K562 (cell line): ENCODE measurements at regions not wholly inside any gene's neighbourhood (a gene's known extent, or its start where the extent isn't known, plus 50 kb on each side); places are given as distances from the start of the nearest gene placed in this dataset.
A peak's percentile ranks its signal among the peaks of the same experiment; 100 is the strongest.

Experiments used
- ATAC-seq: fragments of 200-7000 bp; cut with Tn5 transposase; 3 replicates; pipeline ENCODE4 v1.9.1; 2020; ENCODE audit warnings: moderate library complexity
- BruUV-seq: library from RNA; stranded (reverse); fragments of 400-500 nt; replicated peaks from 2 replicates; lab custom pipeline; 2021; lab: Mats Ljungman, UMichigan
- CTCF ChIA-PET: fragments of 300-600 bp; formaldehyde crosslinking; extraction: SDS; loops from one replicate; lab custom pipeline; 2021; ENCODE audit warnings: low intra/inter-chr PET ratio; lab: Yijun Ruan, JAX
- POLR2A ChIA-PET: fragments of 300-600, 350-650 bp; sonication (Branson Sonifier 250); formaldehyde crosslinking; extraction: SDS; loops from one replicate; lab custom pipeline; 2021; ENCODE audit warnings: antibody characterized with exemption, inconsistent platforms; lab: Yijun Ruan, JAX
- DNase-seq, 4 experiments: peaks; one replicate each; pipeline versions ENCODE4 v3.0.0 to v3.0.0-alpha.2; 2011 to 2018; ENCODE audit warnings: low spot score in 3 of 4, mixed read lengths in 3 of 4; ENCODE audit errors: extremely low read depth in 1 of 4
- FAIRE-seq: peaks from 2 replicates; lab custom pipeline; 2011; peaks lifted over from hg19 to GRCh38; lab: Jason Lieb, UNC
- H2AFZ ChIP-seq: 2 replicates; pipeline ENCODE4 v1.6.0; 2011; ENCODE audit warnings: low read depth, low read length, control low read depth, inconsistent platforms
- H3K27ac ChIP-seq: fragments of 200-600 bp; 3 replicates; pipeline ENCODE4 v1.8.0; 2011; ENCODE audit warnings: low read depth, mild to moderate bottlenecking, control low read depth, inconsistent platforms, low read length, moderate library complexity, mixed read lengths; ENCODE audit errors: extremely low read depth
- H3K27me3 ChIP-seq, 2 experiments: fragments of 300-600 bp in 1 of 2; 2 replicates in 1 of 2; 3 replicates in 1 of 2; pipeline versions ENCODE4 v1.6.0 to v1.8.0; 2011; ENCODE audit warnings: inconsistent platforms in 2 of 2, low read length in 2 of 2, mild to moderate bottlenecking in 1 of 2, mixed read lengths in 1 of 2, moderate library complexity in 1 of 2; ENCODE audit not compliant: control insufficient read depth in 2 of 2, insufficient read depth in 2 of 2
- H3K36me3 ChIP-seq: fragments of 300-600 bp; 3 replicates; pipeline ENCODE4 v1.8.0; 2011; ENCODE audit warnings: mild to moderate bottlenecking, low read length, inconsistent platforms; ENCODE audit not compliant: control insufficient read depth, insufficient read depth
- H3K4me1 ChIP-seq, 2 experiments: fragments of 200-600 bp in 1 of 2; replicated peaks in 1 of 2; 2 replicates in 1 of 2; 3 replicates in 1 of 2; pipeline versions ENCODE4 v1.5.1 to v1.8.0; 2011; ENCODE audit warnings: inconsistent platforms in 2 of 2, low read length in 2 of 2, mild to moderate bottlenecking in 1 of 2, mixed read lengths in 1 of 2, moderate library complexity in 1 of 2; ENCODE audit not compliant: control insufficient read depth in 2 of 2, insufficient read depth in 2 of 2
- H3K4me2 ChIP-seq: 2 replicates; pipeline ENCODE4 v1.6.1; 2011; ENCODE audit warnings: low read length, control low read depth, inconsistent platforms, mixed read lengths; ENCODE audit not compliant: insufficient read depth
- H3K4me3 ChIP-seq: fragments of 200-600 bp; sonication (generic), shearing (Covaris generic); 2 replicates; pipeline ENCODE4 v1.5.1; 2016; ENCODE audit warnings: control low read depth, inconsistent platforms
- H3K79me2 ChIP-seq: fragments of 200-600 bp; 3 replicates; pipeline ENCODE4 v1.8.0; 2011; ENCODE audit warnings: low read length, inconsistent platforms; ENCODE audit not compliant: control insufficient read depth, insufficient read depth
- H3K9ac ChIP-seq, 2 experiments: 2 replicates each; pipeline versions ENCODE4 v1.6.0 to v1.6.1; 2011; ENCODE audit warnings: low read depth in 2 of 2, low read length in 2 of 2, control low read depth in 1 of 2, inconsistent platforms in 1 of 2, mild to moderate bottlenecking in 1 of 2, mixed read lengths in 1 of 2; ENCODE audit not compliant: insufficient read depth in 1 of 2
- H3K9me1 ChIP-seq: one replicate; pipeline ENCODE4 v1.6.0; 2011; ENCODE audit warnings: inconsistent platforms, mild to moderate bottlenecking, low read length, moderate library complexity; ENCODE audit not compliant: control insufficient read depth, insufficient read depth
- H3K9me3 ChIP-seq: replicated peaks from 2 replicates; pipeline ENCODE4 v1.5.1; 2011; ENCODE audit warnings: low read depth, low read length, inconsistent platforms; ENCODE audit not compliant: control insufficient read depth, insufficient read depth
- H4K20me1 ChIP-seq: replicated peaks from 2 replicates; pipeline ENCODE4 v1.6.1; 2011; ENCODE audit warnings: low read length, inconsistent platforms, mixed read lengths; ENCODE audit not compliant: control insufficient read depth, insufficient read depth
- CEBPG ChIP-seq, 3 experiments: fragments of 200-800 bp in 1 of 3; sonication (Bioruptor generic) in 1 of 3; sonication (generic) in 1 of 3; formaldehyde crosslinking in 1 of 3; IDR thresholded peaks in 2 of 3; conservative IDR thresholded peaks in 1 of 3; 2 replicates each; pipeline versions ENCODE4 v1.6.1 to v1.8.0; 2016 to 2022; ENCODE audit warnings: missing compliant biosample characterization in 2 of 3, missing genetic modification characterization in 2 of 3, mild to moderate bottlenecking in 1 of 3, missing genetic modification reagents in 1 of 3
- CHD1 ChIP-seq: fragments of 200-600 bp; sonication (generic); IDR thresholded peaks from one replicate; pipeline ENCODE4 v1.6.1; 2012; ENCODE audit warnings: mild to moderate bottlenecking, moderate library complexity, low read length, inconsistent platforms
- ERF ChIP-seq: fragments of 450-650 bp; formaldehyde crosslinking; IDR thresholded peaks from 2 replicates; pipeline ENCODE4 v1.4.0; 2020; ENCODE audit warnings: mild to moderate bottlenecking, mixed read lengths
- ETS2 ChIP-seq: IDR thresholded peaks from 2 replicates; pipeline ENCODE4 v1.6.1; 2016; ENCODE audit warnings: borderline replicate concordance, missing genetic modification characterization, mild to moderate bottlenecking, moderate library complexity, missing compliant biosample characterization; ENCODE audit not compliant: poor library complexity, severe bottlenecking
- GTF2F1 ChIP-seq: IDR thresholded peaks from 2 replicates; pipeline ENCODE4 v1.6.1; 2011; ENCODE audit warnings: low read depth, low read length, improper control_type of control experiment
- NCOA4 ChIP-seq: fragments of 450-650 bp; IDR thresholded peaks from 2 replicates; pipeline ENCODE4 v1.6.1; 2018; ENCODE audit warnings: mild to moderate bottlenecking; ENCODE audit not compliant: partially characterized antibody
- SAFB2 ChIP-seq: fragments of 200-400 bp; formaldehyde crosslinking; IDR thresholded peaks from 2 replicates; pipeline ENCODE4 v1.6.1; 2018; ENCODE audit warnings: borderline replicate concordance, low read length, low read depth, moderate library complexity; ENCODE audit not compliant: severe bottlenecking
- U2AF2 ChIP-seq: fragments of 200-400 bp; formaldehyde crosslinking; optimal IDR thresholded peaks from 2 replicates; pipeline ENCODE3; 2017; ENCODE audit warnings: low read depth, mild to moderate bottlenecking, low read length
- ZNF143 ChIP-seq: sonication (generic); formaldehyde crosslinking; IDR thresholded peaks from 2 replicates; pipeline ENCODE4 v1.9.0; 2022; ENCODE audit warnings: mild to moderate bottlenecking, missing genetic modification reagents
- ZNF444 ChIP-seq: fragments of 250-450 bp; sonication (Bioruptor Pico); IDR thresholded peaks from 2 replicates; pipeline ENCODE4 v1.4.0; 2020; ENCODE audit warnings: mild to moderate bottlenecking, moderate library complexity
- WGBS: fragments of 100-300 bp; shearing (Covaris generic); methylation state at CpG from one replicate; pipeline ENCODE4 v1.1.6; 2016; ENCODE audit warnings: low coverage, mixed read lengths; ENCODE audit not compliant: insufficient coverage; ENCODE audit errors: missing lambda C conversion rate; 5-methylcytosine and 5-hydroxymethylcytosine counted together
- in situ Hi-C: fragments of 300-500 bp; cut with MboI; formaldehyde crosslinking; loops from 4 replicates; pipeline ENCODE4 v1.15.0; 2018; ENCODE audit warnings: inconsistent platforms, mixed read lengths
- intact Hi-C: fragments of 100-400 bp; cut with micrococcal nuclease; formaldehyde crosslinking; loops from 2 replicates; pipeline ENCODE4 v1.14.2; 2022
- TF ChIP-seq, protein P1 (sequence below): sonication (generic); formaldehyde crosslinking; IDR thresholded peaks from 2 replicates; pipeline ENCODE4 v1.8.0; 2022; ENCODE audit warnings: mild to moderate bottlenecking, missing genetic modification reagents

DNA sequence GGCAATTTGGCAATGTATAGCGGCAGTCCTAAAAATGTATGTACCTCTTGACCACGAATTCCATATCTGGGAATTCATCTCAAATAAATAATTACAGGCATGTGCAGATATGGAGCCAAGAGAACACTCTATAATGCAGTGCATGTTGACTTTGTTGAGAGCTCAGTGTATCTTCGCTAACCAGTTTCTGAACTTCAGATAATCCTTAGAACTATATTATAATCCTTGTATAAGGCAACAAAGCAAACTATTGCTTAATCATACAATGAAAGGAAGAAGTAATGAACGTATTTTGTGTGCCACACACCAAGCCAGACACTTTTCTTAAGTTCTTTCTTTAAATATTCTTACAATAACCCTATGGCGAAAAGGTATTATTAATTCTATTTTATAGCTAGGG lies 168.5 kb downstream of the SMIM20 start:
- in situ Hi-C loops, result no loop called here
- intact Hi-C loops, result loop anchor here (5.0 kb wide), 3 partner anchors 245 to 645 kb away; no protein-coding TSS in a partner anchor
- no TSS peak for BruUV-seq
- H3K27ac ChIP-seq, result no peak overlapping the region
- no peak for TF ChIP-seq CEBPG (CRISPR knock-in tag; IDR thresholded peaks at IDR 0.05)
- peak in 1 of 2 experiments; percentile 61; a peak in 2 of 4 replicates for TF ChIP-seq CEBPG (tag; conservative IDR thresholded peaks at IDR 0.05 in 1 of 2, IDR thresholded peaks at IDR 0.05 in 1 of 2)
- TF ChIP-seq ZNF444 (CRISPR knock-in tag), result no peak
- TF ChIP-seq, all 486 proteins: peak for 1
- no peak overlapping the region for H3K4me2 ChIP-seq
- H3K9me1 ChIP-seq, result no peaks in the 10 kb centered on the region
- ATAC-seq, result no peak
- no peak overlapping the region for H3K4me3 ChIP-seq
- no peaks in the 10 kb centered on the region for H3K36me3 ChIP-seq
- ChIA-PET CTCF (interaction anchor here (0.6 to 1.5 kb wide), 2 partner anchors 245 to 328 kb away, joined by 6 read pairs; no protein-coding TSS in a partner anchor), POLR2A (interaction anchor here (0.8 kb wide), 1 partner anchor 247 kb away, joined by 3 read pairs; no protein-coding TSS in a partner anchor)
- no peaks in the 10 kb centered on the region for H3K4me1 ChIP-seq
- H2AFZ ChIP-seq, result no peak overlapping the region
- no peak for FAIRE-seq
- peaks cover 5 to 16% of the 10 kb centered on the region in 2 experiments; a peak in 4 of 5 replicates for H3K27me3 ChIP-seq
- no peaks in the 10 kb centered on the region for H4K20me1 ChIP-seq
- no peak overlapping the region for H3K9ac ChIP-seq
- no peaks in the 10 kb centered on the region for H3K9me3 ChIP-seq
- WGBS, result 0% methylated on average over 5 of the region's 5 CpGs
- no peak for DNase-seq
- no peaks in the 10 kb centered on the region for H3K79me2 ChIP-seq

DNA sequence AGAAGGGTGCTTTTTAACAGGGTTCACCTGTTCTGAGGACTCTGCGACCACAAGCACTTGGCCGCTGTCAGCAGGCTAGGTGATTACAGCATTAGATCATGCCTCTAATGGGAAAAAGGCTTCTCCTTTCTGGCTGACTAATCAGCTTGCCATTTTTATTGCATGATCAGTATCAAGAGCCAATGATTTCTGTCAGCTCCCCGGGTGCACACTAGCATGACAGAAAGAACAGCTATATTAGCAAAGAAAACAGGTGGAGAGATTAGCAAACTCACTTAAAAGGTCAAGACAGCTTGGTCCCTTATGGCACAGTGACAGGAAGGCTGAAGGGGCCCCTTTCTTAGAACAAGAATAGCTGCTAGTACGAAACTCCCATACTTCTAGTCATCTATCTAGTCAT lies 170.0 kb downstream of the SMIM20 start:
- no TSS peak for BruUV-seq
- POLR2A ChIA-PET, result no interaction called here
- no peak for FAIRE-seq

More for the DNA sequence above, 170.0 kb downstream of the SMIM20 start:
- in situ Hi-C loops, result no loop called here
- DNase-seq (no peak), ATAC-seq (no peak)
- Histone ChIP-seq H3K9me3 (no peaks in the 10 kb centered on the region), H3K27ac (no peak overlapping the region), H2AFZ (no peak overlapping the region), H3K79me2 (no peaks in the 10 kb centered on the region), H3K9ac (no peak overlapping the region), H3K27me3 (peaks cover 5 to 16% of the 10 kb centered on the region in 2 experiments; a peak in 4 of 5 replicates), H3K4me3 (no peak overlapping the region), H3K4me1 (no peaks in the 10 kb centered on the region), H3K9me1 (no peaks in the 10 kb centered on the region), H3K36me3 (no peaks in the 10 kb centered on the region)
- 2% methylated on average over 4 of the region's 4 CpGs for WGBS
- TF ChIP-seq SAFB2 (no peak), ETS2 (tag) (no peak), ERF (CRISPR knock-in tag) (no peak), CHD1 (no peak), U2AF2 (no peak), GTF2F1 (no peak), ZNF143 (no peak), NCOA4 (no peak)
- TF ChIP-seq, protein P1, sequence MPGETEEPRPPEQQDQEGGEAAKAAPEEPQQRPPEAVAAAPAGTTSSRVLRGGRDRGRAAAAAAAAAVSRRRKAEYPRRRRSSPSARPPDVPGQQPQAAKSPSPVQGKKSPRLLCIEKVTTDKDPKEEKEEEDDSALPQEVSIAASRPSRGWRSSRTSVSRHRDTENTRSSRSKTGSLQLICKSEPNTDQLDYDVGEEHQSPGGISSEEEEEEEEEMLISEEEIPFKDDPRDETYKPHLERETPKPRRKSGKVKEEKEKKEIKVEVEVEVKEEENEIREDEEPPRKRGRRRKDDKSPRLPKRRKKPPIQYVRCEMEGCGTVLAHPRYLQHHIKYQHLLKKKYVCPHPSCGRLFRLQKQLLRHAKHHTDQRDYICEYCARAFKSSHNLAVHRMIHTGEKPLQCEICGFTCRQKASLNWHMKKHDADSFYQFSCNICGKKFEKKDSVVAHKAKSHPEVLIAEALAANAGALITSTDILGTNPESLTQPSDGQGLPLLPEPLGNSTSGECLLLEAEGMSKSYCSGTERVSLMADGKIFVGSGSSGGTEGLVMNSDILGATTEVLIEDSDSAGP, result no peak
- TF ChIP-seq, all 486 proteins: peak for 0
- Histone ChIP-seq H4K20me1 (no peaks in the 10 kb centered on the region), H3K4me2 (no peak overlapping the region)
- CTCF ChIA-PET, result no interaction called here
- intact Hi-C loops, result loop anchor here (5.0 kb wide), 3 partner anchors 243 to 643 kb away; no protein-coding TSS in a partner anchor
